Calu3 (cell line): ENCODE measurements at regions not wholly inside any gene's neighbourhood (a gene's known extent, or its start where the extent isn't known, plus 50 kb on each side); places are given as distances from the start of the nearest gene placed in this dataset.
"Not testable (repeated sequence)": the region's sequence is repeated elsewhere in the genome, so short reads cannot be mapped to it uniquely, and the experiment has no call there.

ENCODE experiments used
- BruUV-seq: library from RNA; stranded (reverse); fragments of 400-500 nt; replicated peaks from 2 replicates; lab custom pipeline; 2021; lab: Mats Ljungman, UMichigan
- CTCF ChIA-PET: fragments of 300-600 bp; sonication (Branson Sonifier 250); formaldehyde crosslinking; loops from one replicate; lab custom pipeline; 2022; ENCODE audit warnings: antibody characterized with exemption; lab: Charles Lee
- DNase-seq: peaks from one replicate; pipeline ENCODE4 v3.0.0; 2022
- H3K27ac Mint-ChIP-seq: one replicate; pipeline ENCODE4 v1.8.0; 2022; ENCODE audit warnings: mixed read lengths; ENCODE audit not compliant: unreplicated experiment
- H3K27me3 Mint-ChIP-seq: one replicate; pipeline ENCODE4 v1.8.0; 2022; ENCODE audit warnings: mixed read lengths; ENCODE audit not compliant: unreplicated experiment
- H3K36me3 Mint-ChIP-seq: one replicate; pipeline ENCODE4 v1.8.0; 2022; ENCODE audit warnings: mild to moderate bottlenecking, moderate library complexity, mixed read lengths; ENCODE audit not compliant: insufficient read depth, unreplicated experiment
- H3K4me1 Mint-ChIP-seq: one replicate; pipeline ENCODE4 v1.8.0; 2022; ENCODE audit warnings: mild to moderate bottlenecking, low read depth, mixed read lengths; ENCODE audit not compliant: unreplicated experiment
- H3K4me3 Mint-ChIP-seq: one replicate; pipeline ENCODE4 v1.8.0; 2022; ENCODE audit warnings: mild to moderate bottlenecking, low read depth, moderate library complexity, mixed read lengths; ENCODE audit not compliant: unreplicated experiment
- H3K9me3 Mint-ChIP-seq: one replicate; pipeline ENCODE4 v1.8.0; 2022; ENCODE audit warnings: low read depth, mixed read lengths; ENCODE audit not compliant: unreplicated experiment
- CTCF ChIP-seq: fragments of 200-600 bp; IDR thresholded peaks from one replicate; pipeline ENCODE4 v1.8.0; 2022; ENCODE audit warnings: antibody characterized with exemption; ENCODE audit not compliant: unreplicated experiment
- intact Hi-C: fragments of 100-400 bp; cut with micrococcal nuclease; formaldehyde crosslinking; loops from one replicate; pipeline ENCODE4 v1.10.0; 2022; ENCODE audit not compliant: unreplicated experiment

GRCh38 chr4:180350901-180351300 lies 1892.3 kb upstream of the TENM3 start:
- peaks cover 8% of the 10 kb centered on the region for H3K4me1 Mint-ChIP-seq
- CTCF ChIA-PET: no interaction called here
- no peak for TF ChIP-seq CTCF
- peaks cover 3% of the 10 kb centered on the region for H3K9me3 Mint-ChIP-seq
- no peaks in the 10 kb centered on the region for H3K36me3 Mint-ChIP-seq
- intact Hi-C loops: no loop called here
- DNase-seq: no peak
- BruUV-seq: no TSS peak
- H3K27me3 Mint-ChIP-seq: no peaks in the 10 kb centered on the region
- no peak overlapping the region for H3K4me3 Mint-ChIP-seq
- no peak overlapping the region for H3K27ac Mint-ChIP-seq

- DNase-seq: no peak
- no peak for TF ChIP-seq CTCF
- H3K4me1 Mint-ChIP-seq: no peaks in the 10 kb centered on the region
- H3K36me3 Mint-ChIP-seq: no peaks in the 10 kb centered on the region
- intact Hi-C loops: no loop called here
- H3K4me3 Mint-ChIP-seq: no peak overlapping the region
- no peak overlapping the region for H3K27ac Mint-ChIP-seq
- CTCF ChIA-PET: no interaction called here
- no TSS peak for BruUV-seq
- H3K27me3 Mint-ChIP-seq: no peaks in the 10 kb centered on the region
- H3K9me3 Mint-ChIP-seq: peaks cover 5% of the 10 kb centered on the region
These were observed 1886.4 kb upstream of the TENM3 start for GRCh38 chr4:180356766-180357165.

GRCh38 chr4:180360113-180360512 lies 1883.1 kb upstream of the TENM3 start:
- H3K36me3 Mint-ChIP-seq, H3K27ac Mint-ChIP-seq, H3K27me3 Mint-ChIP-seq, CTCF ChIA-PET, intact Hi-C loops, DNase-seq, H3K4me3 Mint-ChIP-seq, H3K9me3 Mint-ChIP-seq, BruUV-seq, H3K4me1 Mint-ChIP-seq: not testable (repeated sequence)

- BruUV-seq: no TSS peak
- Mint-ChIP-seq H3K36me3 (no peaks in the 10 kb centered on the region), H3K27ac (no peak overlapping the region), H3K27me3 (no peaks in the 10 kb centered on the region), H3K4me3 (no peak overlapping the region), H3K4me1 (no peaks in the 10 kb centered on the region), H3K9me3 (peaks cover 2% of the 10 kb centered on the region)
- CTCF ChIA-PET: no interaction called here
- intact Hi-C loops: no loop called here
- TF ChIP-seq CTCF: no peak
- no peak for DNase-seq
These were observed 1879.4 kb upstream of the TENM3 start for GRCh38 chr4:180363815-180364214.

GRCh38 chr4:180372691-180373090 lies 1870.5 kb upstream of the TENM3 start:
- CTCF ChIA-PET: no interaction called here

More at GRCh38 chr4:180372691-180373090, 1870.5 kb upstream of the TENM3 start:
- DNase-seq: no peak
- intact Hi-C loops: no loop called here
- H3K4me1 Mint-ChIP-seq: no peaks in the 10 kb centered on the region
- no peaks in the 10 kb centered on the region for H3K9me3 Mint-ChIP-seq
- H3K36me3 Mint-ChIP-seq: no peaks in the 10 kb centered on the region
- no TSS peak for BruUV-seq
- no peak for TF ChIP-seq CTCF
- no peak overlapping the region for H3K27ac Mint-ChIP-seq
- no peaks in the 10 kb centered on the region for H3K27me3 Mint-ChIP-seq
- no peak overlapping the region for H3K4me3 Mint-ChIP-seq
